ENCODE measurements at regions not wholly inside any gene's neighbourhood (a gene's known extent, or its start where the extent isn't known, plus 50 kb on each side); places are given as distances from the start of the nearest gene placed in this dataset.

DNA sequence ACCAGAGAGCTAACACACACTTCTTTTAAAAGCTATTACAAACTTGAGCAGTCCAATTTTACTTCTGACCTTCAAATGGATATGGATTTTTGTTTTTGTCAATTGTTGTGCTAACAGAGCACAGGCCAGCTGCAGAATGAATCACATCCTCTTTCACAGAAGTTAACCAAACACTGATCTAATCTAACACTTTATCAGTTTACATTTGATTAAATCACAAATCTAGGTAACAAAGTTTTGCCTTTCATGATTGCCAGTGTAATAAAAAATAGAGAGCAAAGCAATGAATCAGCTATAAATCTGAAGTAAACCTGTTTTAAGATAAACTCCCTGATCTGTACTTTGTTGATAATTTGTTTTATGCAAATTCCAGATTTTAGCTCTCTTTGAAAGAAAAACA, 273.1 kb upstream of the RGS6 start:
- DNase-seq = no peak

DNA sequence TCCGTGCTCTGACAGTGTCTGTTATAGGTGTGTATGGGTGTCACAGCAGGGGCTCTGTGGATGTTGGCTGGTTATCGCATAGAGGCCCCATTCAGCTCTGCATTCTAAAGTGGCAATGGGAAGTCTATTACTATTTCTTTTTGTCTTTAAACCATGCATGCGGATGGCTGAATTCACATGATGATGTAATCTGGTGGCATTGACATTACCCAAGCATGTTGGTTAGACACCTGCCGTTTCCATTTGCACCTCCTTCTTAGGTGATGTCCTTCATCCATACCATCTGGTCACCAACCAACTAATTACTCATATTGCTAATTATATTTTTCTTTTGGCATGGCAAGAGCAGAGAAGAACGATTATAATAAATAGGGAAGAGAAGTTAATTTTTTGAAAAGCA, 270.8 kb upstream of the RGS6 start:
- Histone ChIP-seq H3K4me1 (peaks cover 0 to 16% (median 7%) of the 10 kb centered on the region in 4 donors), H3K9me3 (no peaks in the 10 kb centered on the region), H3K27ac (no peak overlapping the region), H3K4me3 (no peak overlapping the region), H3K36me3 (peaks cover 8 to 34% (median 23%) of the 10 kb centered on the region in 4 donors), H3K27me3 (no peaks in the 10 kb centered on the region)
- TF ChIP-seq, protein P1, sequence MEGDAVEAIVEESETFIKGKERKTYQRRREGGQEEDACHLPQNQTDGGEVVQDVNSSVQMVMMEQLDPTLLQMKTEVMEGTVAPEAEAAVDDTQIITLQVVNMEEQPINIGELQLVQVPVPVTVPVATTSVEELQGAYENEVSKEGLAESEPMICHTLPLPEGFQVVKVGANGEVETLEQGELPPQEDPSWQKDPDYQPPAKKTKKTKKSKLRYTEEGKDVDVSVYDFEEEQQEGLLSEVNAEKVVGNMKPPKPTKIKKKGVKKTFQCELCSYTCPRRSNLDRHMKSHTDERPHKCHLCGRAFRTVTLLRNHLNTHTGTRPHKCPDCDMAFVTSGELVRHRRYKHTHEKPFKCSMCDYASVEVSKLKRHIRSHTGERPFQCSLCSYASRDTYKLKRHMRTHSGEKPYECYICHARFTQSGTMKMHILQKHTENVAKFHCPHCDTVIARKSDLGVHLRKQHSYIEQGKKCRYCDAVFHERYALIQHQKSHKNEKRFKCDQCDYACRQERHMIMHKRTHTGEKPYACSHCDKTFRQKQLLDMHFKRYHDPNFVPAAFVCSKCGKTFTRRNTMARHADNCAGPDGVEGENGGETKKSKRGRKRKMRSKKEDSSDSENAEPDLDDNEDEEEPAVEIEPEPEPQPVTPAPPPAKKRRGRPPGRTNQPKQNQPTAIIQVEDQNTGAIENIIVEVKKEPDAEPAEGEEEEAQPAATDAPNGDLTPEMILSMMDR (IDR thresholded peaks at IDR 0.05) = no peak
- TF ChIP-seq POLR2A (IDR thresholded peaks at IDR 0.05) (no peak), POLR2AphosphoS5 (IDR thresholded peaks at IDR 0.05) (no peak)
- 92 to 98% (median 95%) methylated on average over 5 of the region's 5 CpGs for WGBS, 5 donors
- intact Hi-C loops (cut with DNase I; ENCODE audit: low total_unique reads) = no loop called here
- DNase-seq = no peak

More for the DNA sequence above, 273.1 kb upstream of the RGS6 start:
- Histone ChIP-seq H3K27ac (no peak overlapping the region), H3K4me3 (no peak overlapping the region), H3K36me3 (peaks cover 8 to 28% (median 23%) of the 10 kb centered on the region in 4 donors), H3K27me3 (no peaks in the 10 kb centered on the region), H3K9me3 (no peaks in the 10 kb centered on the region), H3K4me1 (peaks cover 0 to 16% (median 7%) of the 10 kb centered on the region in 4 donors)
- intact Hi-C loops (cut with DNase I; ENCODE audit: low total_unique reads) = no loop called here
- no peak for TF ChIP-seq POLR2AphosphoS5 (IDR thresholded peaks at IDR 0.05)
- no peak for TF ChIP-seq EP300 (IDR thresholded peaks at IDR 0.05)
- TF ChIP-seq, protein P1 (IDR thresholded peaks at IDR 0.05) = no peak
- TF ChIP-seq POLR2A (IDR thresholded peaks at IDR 0.05) = no peak

GRCh38 chr14:71662291-71662790, 269.9 kb upstream of the RGS6 start:
- H3K27ac ChIP-seq = no peak overlapping the region
- no peak for TF ChIP-seq POLR2AphosphoS5 (IDR thresholded peaks at IDR 0.05)
- TF ChIP-seq EP300 (IDR thresholded peaks at IDR 0.05) = no peak
- no peak for TF ChIP-seq POLR2A (IDR thresholded peaks at IDR 0.05)
- TF ChIP-seq, protein P1 (IDR thresholded peaks at IDR 0.05) = no peak
- H3K4me1 ChIP-seq = peaks cover 0 to 16% (median 7%) of the 10 kb centered on the region in 4 donors
- 97 to 99% (median 98%) methylated on average over 4 of the region's 4 CpGs for WGBS, 5 donors
- H3K27me3 ChIP-seq = no peaks in the 10 kb centered on the region
- peaks cover 8 to 39% (median 25%) of the 10 kb centered on the region in 4 donors for H3K36me3 ChIP-seq
- no peaks in the 10 kb centered on the region for H3K9me3 ChIP-seq
- no peak for DNase-seq
- intact Hi-C loops (cut with DNase I; ENCODE audit: low total_unique reads) = no loop called here
- H3K4me3 ChIP-seq = no peak overlapping the region

DNA sequence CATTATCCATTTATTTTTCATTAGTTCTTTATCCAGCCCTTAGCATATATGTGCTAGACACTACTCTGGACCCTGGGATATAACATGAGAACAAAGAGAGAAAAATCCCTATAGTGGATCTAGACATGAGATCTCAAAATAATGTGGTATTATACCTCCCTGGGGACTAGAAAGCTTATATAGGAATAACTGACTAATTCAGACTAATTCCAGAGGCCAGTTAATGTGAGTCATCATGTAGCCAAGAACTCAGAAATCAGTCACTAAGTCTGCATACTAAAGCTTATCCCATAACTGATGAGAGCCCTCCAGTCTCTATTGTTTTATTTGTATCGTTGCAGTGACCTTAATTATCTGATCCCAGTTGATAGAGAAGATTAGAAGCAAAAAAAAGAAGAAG, 267.1 kb upstream of the RGS6 start:
- intact Hi-C loops (cut with DNase I; ENCODE audit: low total_unique reads) = no loop called here
- Histone ChIP-seq H3K27me3 (no peaks in the 10 kb centered on the region), H3K36me3 (peaks cover 8 to 39% (median 27%) of the 10 kb centered on the region in 4 donors), H3K27ac (no peak overlapping the region), H3K4me3 (no peak overlapping the region), H3K4me1 (no peaks in the 10 kb centered on the region), H3K9me3 (no peaks in the 10 kb centered on the region)
- DNase-seq = no peak
- 44 to 68% (median 60%) methylated on average over 1 of the region's 1 CpG for WGBS, 5 donors
- TF ChIP-seq EP300 (IDR thresholded peaks at IDR 0.05) = no peak
- TF ChIP-seq POLR2AphosphoS5 (IDR thresholded peaks at IDR 0.05) = no peak
- TF ChIP-seq POLR2A (IDR thresholded peaks at IDR 0.05) = no peak
- TF ChIP-seq, protein P1 (IDR thresholded peaks at IDR 0.05) = no peak

Data from stomach (tissue), 8 donors.